ENCODE measurements at regions not wholly inside any gene's neighbourhood (a gene's known extent, or its start where the extent isn't known, plus 50 kb on each side); places are given as distances from the start of the nearest gene placed in this dataset.
A peak's percentile ranks its signal among the peaks of the same experiment; 100 is the strongest.

DNA sequence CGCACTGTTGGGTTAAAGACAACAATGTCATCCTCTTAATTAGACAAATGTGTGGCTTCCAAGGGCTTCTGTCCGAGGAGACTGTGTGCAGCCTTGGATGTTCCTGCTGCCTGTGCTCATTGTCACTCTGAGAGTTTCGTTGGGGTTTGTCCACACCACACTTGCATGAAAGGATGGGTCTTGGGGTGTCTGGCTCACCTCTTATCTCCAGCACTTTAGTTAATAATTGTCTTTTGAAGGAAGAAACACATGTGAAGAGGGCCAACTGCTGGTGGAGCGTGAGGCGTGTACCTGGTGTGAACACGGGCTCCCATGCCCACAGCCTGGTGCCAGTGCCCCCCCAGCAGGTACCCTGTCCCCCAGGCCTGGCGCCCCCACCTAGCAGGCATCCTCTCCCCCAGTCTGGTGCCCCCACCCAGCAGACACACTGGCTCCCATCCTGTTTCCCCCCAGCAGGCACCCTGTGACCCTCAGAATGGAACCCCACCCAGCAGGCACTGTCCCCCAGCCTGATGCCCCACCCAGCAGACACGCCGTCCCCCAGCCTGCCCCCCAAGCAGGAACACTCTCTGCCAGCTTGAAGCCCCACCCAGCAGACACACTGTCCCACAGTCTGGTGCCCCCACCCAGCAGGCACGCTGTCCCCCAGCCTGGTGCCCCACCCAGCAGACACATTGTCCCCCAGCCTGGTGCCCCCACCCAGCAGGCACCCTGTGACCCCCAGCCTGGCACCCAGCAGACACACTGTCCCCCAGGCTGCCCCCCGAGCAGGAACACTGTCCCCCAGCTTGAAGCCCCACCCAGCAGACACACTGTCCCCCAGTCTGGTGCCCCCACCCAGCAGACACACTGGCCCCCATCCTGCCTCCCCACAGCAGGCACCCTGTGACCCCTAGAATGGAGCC, 96.3 kb upstream of the TMEM18 start:
- no peaks in the 10 kb centered on the region; a peak in 1 of 7 replicates for H3K36me3 Mint-ChIP-seq (ENCODE audit: insufficient read depth in 1 of 3, low read depth in 3 of 3)
- Histone ChIP-seq H3K4me2 (ENCODE audit: insufficient read depth, insufficient read length, low read length) (no peak overlapping the region), H3K9ac (ENCODE audit: extremely low read depth, insufficient read length, low read length) (no peak overlapping the region), H2BK12ac (ENCODE audit: insufficient read length, low read depth, low read length) (no peak overlapping the region), H4K20me1 (ENCODE audit: control insufficient read depth, insufficient read depth, insufficient read length) (no peaks in the 10 kb centered on the region), H3K14ac (ENCODE audit: insufficient read depth, low read length) (peak overlapping the region; percentile 34), H3K56ac (ENCODE audit: insufficient read length, low read depth, low read length) (no peak overlapping the region), H2BK20ac (ENCODE audit: low read depth, low read length, poor library complexity, severe bottlenecking) (no peak overlapping the region), H3K79me1 (ENCODE audit: insufficient read depth, low read depth, low read length, poor library complexity, severe bottlenecking) (no peaks in the 10 kb centered on the region), H2BK5ac (ENCODE audit: insufficient read length, low read length) (no peak overlapping the region), H3K4ac (ENCODE audit: low read depth, low read length) (peak overlapping the region; percentile 3; the same call in 1 of the 2 replicates), H3K4me1 (ENCODE audit: insufficient read depth, low read length) (peaks cover 6% of the 10 kb centered on the region; the same call in 1 of the 2 replicates), H4K5ac (ENCODE audit: insufficient read length, low read depth, low read length) (no peak overlapping the region), H3K79me2 (ENCODE audit: insufficient read depth, low read length) (no peaks in the 10 kb centered on the region), H3K27me3 (ENCODE audit: insufficient read depth, low read length) (no peaks in the 10 kb centered on the region), H3K23me2 (ENCODE audit: insufficient read length, low read depth, low read length, poor library complexity, severe bottlenecking) (no peaks in the 10 kb centered on the region), H3T11ph (ENCODE audit: low read length) (no peak overlapping the region), H4K8ac (replicated peaks; ENCODE audit: insufficient read length, low read depth, low read length) (no peak overlapping the region), H2AFZ (ENCODE audit: low read length) (no peak overlapping the region), H2AK5ac (ENCODE audit: insufficient read length, low read length) (no peak overlapping the region), H3K18ac (ENCODE audit: insufficient read length, low read depth, low read length) (peak overlapping the region; percentile 70), H2BK15ac (ENCODE audit: low read depth, low read length) (no peak overlapping the region), H4K91ac (ENCODE audit: insufficient read length, low read depth, low read length) (no peak overlapping the region), H3K9me3 (ENCODE audit: control insufficient read depth, low read depth, low read length) (no peaks in the 10 kb centered on the region), H3K27ac (ENCODE audit: insufficient read length, low read depth, low read length) (no peak overlapping the region), H2BK120ac (ENCODE audit: low read depth, low read length, poor library complexity, severe bottlenecking) (no peak overlapping the region), H3K23ac (ENCODE audit: insufficient read length, low read depth, low read length) (no peak overlapping the region)
- WGBS (ENCODE audit: extremely low coverage, insufficient read length, low lambda C conversion rate) = no CpG with 5 or more reads among the region's 11 CpGs
- TF ChIP-seq, protein P1, sequence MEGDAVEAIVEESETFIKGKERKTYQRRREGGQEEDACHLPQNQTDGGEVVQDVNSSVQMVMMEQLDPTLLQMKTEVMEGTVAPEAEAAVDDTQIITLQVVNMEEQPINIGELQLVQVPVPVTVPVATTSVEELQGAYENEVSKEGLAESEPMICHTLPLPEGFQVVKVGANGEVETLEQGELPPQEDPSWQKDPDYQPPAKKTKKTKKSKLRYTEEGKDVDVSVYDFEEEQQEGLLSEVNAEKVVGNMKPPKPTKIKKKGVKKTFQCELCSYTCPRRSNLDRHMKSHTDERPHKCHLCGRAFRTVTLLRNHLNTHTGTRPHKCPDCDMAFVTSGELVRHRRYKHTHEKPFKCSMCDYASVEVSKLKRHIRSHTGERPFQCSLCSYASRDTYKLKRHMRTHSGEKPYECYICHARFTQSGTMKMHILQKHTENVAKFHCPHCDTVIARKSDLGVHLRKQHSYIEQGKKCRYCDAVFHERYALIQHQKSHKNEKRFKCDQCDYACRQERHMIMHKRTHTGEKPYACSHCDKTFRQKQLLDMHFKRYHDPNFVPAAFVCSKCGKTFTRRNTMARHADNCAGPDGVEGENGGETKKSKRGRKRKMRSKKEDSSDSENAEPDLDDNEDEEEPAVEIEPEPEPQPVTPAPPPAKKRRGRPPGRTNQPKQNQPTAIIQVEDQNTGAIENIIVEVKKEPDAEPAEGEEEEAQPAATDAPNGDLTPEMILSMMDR (conservative IDR thresholded peaks at IDR 0.05) = no peak
- H3K27me3 Mint-ChIP-seq (ENCODE audit: low read depth) = no peaks in the 10 kb centered on the region; the same call in none of the 2 replicates
- DNase-seq = no peak
- peaks cover 0 to 4% of the 10 kb centered on the region in 2 experiments; a peak in 2 of 5 replicates for H3K9me3 Mint-ChIP-seq
- peak overlapping the region in 1 of 2 experiments; percentile 9; a peak in 1 of 5 replicates for H3K4me3 Mint-ChIP-seq
- peak overlapping the region in 1 of 3 experiments; percentile 96; a peak in 3 of 7 replicates for H3K27ac Mint-ChIP-seq
- peaks cover 30 to 43% of the 10 kb centered on the region in 2 experiments for H3K4me1 Mint-ChIP-seq

Data from H9 (cell line).